HG03565 (cell line): ENCODE measurements at regions not wholly inside any gene's neighbourhood (a gene's known extent, or its start where the extent isn't known, plus 50 kb on each side); places are given as distances from the start of the nearest gene placed in this dataset.

Experiments used
- ATAC-seq: cut with Tn5 transposase; IDR thresholded peaks from one replicate; pipeline ENCODE4 v1.9.1; 2021; ENCODE audit warnings: mild to moderate bottlenecking, moderate library complexity; ENCODE audit not compliant: unreplicated experiment

DNA sequence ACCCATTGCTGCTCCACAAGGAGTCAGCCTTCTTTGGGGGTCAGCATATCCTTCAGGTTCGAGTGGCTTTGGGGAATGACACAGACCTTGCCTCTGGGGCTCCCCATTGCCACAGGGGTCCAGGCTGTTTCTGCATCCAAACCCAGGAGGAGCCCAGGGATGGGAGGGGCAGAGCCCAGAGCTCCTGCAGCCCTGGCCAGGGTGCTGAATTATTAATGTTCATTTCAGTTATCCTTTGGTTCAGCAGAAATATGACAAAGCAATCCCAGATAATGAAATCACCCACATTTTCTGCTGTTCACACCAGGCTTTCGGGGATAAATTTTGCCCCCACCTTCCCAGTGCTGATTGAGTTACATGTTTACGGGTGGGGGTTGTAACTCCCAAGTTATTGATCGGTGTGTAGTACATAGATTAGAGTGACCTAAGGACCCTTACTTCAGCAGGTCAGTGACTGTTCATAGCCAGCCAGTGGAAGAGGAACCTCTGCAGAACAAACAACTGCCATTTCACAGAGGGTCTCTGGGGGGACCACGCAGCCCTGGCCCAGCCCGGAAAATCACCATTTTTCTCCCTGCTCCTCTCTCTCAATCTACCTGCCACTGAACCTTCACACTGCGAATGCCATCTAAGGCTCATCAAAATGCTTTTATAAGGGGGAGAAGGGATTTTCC is 240.3 kb upstream of the N4BP1 start:
- no peak for ATAC-seq

DNA sequence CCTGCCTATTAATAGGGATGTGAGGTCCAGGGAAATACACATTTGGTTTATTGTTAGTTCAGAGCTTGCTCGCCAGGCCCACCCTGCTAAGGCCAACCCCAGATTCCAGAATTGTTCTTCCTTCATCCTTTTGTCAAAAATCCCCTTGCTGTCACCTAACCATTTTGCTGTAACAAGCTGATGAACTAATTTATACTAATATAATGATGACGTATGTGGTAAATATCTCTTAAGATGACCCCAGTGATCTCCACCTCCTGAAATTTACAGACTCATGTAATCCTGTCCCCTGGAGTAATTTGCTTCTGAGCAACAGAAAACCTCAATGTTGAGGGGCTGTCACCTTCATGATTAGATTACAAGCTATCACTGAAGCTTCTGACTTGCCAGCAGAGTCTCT is 236.3 kb upstream of the N4BP1 start:
- no peak for ATAC-seq

DNA sequence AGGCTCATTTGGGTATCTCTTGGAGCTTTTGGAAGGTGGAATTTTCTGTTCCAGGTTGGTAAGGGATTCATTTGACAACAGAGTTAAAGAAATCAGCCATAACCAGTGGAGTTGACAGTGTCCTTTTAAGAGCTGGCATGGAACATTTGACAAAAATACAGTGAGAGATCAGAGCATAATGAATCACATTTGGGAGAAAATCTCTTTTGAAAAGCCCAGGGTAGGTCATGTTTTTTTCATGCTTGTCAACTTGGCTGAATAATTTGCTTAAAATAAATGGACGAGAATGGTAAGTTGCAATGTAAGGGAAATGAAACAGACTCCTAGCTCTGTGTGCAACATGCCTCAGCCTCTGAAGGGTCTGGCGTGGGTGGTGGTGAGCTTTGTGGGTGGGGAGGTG is 235.3 kb upstream of the N4BP1 start:
- ATAC-seq = no peak

DNA sequence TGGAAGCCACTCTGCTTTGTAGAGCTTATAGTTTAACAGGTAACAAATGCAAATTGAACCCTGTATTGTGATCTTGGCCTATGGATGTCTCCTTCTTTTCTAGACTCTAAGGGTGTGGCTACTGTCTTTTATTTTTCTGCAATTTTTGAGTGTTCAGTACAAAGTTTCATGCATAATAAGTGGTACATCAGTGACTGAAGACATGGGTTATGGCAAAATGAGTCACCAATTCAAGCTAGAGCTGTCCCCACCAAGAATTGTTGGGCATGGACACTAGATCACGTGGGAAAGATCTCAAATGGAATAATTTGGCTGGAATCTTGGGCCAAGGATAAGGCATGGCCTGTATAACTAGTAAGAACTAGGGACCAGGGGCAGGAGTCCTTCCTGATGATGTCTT is 228.4 kb upstream of the N4BP1 start:
- ATAC-seq = no peak

DNA sequence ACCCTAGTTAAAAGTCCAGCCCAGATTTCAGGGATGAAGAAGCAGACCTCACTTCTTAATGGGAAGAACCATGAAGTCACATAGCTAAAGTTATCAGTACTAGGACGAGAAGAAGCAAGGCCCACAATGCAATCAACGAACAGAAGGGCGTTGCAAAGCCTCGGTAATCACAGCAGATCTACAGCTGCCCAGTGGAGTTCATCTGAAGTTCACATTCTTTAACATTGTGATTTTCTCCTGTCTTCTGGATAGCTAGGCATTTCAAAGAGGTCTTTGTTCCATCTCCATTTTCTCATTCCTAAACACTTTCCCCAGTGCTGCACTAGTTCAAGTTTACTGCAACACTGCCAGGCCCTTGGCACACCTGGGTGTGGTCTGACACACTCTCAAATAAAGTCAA is 226.7 kb upstream of the N4BP1 start:
- ATAC-seq = no peak

DNA sequence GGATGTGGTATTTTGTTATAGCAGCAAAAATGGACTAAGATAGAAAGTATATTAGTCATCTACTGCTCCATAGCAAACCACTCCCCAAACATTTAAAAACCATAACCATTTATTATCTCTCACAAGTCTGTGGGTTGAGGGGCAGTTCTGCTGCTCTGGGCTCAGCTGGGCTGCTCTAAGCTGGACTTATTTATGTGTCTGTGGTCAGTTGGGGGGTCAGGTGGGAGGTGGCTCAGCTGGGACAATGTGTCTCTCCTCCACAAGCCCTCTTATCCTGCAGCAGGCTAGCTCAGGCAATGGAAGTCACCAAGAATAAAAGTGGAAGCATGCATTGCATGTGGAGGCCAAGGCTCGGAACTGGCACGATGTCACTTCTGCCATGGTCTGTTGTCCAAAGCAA is 226.1 kb upstream of the N4BP1 start:
- no peak for ATAC-seq

DNA sequence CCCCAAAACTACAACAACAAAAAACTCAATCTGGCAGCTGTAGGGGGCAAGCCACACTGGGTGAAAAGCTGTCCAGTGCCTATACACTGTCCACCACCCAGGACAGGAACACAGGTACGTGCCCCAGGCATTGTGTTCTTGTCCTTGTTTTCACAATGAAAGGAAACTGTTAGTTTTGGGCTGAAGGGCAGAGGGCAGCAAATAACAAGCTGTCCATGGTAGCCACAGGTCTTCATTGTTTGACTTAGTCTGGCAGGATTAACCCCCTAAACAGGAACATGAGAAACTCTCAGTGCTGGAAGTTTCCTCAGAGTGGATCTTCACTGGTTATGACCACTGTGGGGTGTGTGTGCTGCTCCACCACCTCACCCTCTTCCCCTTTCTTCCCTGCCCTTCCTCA is 224.6 kb upstream of the N4BP1 start:
- no peak for ATAC-seq

DNA sequence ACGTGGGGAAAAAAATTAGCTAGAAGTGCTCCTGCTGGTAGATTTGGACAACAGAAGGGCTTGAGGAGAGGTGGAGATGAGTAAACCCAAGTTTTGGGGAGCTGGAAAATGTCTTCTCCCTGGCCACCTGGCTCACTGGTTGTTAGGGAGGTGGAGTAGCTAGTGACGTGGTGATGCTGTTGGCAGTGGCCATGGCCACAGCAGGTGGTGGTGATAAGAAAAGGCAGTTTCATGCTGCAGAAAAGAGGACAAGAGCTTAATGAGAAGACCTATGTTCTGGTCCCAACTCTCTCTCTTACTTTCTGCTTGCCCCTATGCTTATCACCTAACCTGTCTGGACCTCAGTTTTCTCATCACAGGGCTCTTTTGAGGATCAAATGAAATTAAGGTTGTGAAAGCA is 223.5 kb upstream of the N4BP1 start:
- ATAC-seq = no peak

DNA sequence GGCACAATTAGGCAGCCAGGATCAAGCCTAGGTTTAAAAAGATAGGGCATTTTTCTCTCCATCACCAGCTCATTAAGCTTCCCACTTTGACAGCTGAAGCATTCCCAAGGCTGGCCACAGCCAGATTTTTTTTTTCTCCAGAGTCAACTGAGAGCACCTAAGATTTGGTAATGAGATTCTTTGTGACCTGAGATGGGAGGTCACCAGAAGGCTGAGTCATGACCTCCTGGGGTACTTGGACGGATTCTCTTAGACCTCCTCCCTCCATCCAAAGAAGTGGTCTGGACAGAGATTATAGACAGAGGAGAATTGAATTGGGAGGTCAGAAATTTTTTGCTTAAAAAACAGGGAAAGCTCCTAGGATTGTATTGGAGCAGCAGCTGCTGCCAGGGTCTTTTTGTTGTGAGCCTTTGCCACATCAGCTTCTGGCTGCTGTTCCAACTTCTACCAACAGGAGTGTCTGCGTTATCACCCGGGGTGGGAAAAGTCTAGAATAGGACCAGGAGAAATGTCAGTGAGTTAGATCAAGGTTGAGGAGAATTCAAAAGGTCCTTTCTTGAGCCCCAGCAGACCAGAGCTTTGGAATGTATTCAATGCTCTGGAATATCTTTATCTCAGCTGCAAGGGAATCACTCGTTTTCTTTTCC is 221.2 kb upstream of the N4BP1 start:
- ATAC-seq = no peak

DNA sequence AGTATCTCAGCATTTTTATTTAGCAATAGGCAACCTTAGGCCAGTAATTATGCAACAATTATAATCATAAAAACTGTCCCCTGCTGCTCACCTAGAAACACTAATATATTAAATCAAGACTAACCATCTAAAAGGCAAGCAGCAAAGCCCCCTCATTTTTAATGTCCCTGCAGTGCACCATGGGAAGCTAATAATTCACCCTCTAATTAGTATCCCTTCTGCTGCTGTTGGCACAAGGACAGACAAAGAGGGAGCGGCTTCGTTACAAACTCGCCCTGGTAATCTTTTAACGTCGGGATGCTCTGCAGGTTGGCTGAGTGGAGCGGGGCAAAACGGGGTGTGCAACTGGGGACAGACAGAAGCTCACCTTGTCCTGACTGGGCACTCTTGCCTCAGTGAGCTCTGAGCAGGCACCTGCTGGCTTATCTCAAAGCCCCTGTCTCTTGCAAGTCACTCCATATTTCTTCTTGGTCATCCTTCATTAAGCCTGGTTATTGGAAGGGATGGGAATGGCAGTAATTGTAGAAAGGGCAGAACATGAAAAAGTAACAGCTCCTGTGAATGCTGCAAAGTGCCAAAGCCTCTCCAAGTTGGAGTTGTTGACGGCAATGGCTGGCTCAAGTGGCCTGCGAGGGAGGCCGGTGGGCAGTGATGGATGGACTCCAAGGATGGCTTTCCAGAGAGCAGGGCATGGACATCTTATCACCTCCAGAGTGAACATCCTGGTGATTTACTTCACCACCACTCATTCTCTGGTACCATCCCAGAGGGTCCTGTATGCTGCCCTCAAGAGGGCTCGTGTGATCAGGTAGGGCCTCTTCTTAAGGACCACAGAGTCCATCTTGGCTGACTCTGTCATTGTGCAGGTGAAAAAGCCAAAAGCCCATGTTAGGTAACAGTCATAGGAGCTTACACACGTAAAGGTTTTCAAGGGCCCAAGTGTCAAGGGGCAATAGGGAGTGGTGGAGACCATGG is 219.6 kb upstream of the N4BP1 start:
- ATAC-seq = no peak

DNA sequence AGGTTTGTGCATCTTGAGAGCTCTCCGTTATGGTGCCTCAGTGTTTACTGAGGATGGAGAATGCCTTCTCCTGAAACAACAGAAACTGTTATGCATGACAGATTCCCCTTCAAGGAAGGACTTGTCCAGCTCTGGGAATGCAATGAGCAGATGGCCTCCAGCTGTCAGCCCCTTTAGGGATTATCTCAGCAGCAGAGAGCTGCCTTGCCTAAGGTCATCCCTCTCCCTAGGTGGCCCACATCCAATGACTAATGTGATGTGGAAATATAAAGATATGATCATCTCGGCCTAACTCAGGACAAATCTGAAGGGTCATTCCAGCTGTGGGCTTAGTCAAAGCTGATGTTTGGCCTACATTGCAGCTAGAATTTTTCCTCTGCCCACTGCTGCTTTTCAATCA is 214.3 kb upstream of the N4BP1 start:
- no peak for ATAC-seq

DNA sequence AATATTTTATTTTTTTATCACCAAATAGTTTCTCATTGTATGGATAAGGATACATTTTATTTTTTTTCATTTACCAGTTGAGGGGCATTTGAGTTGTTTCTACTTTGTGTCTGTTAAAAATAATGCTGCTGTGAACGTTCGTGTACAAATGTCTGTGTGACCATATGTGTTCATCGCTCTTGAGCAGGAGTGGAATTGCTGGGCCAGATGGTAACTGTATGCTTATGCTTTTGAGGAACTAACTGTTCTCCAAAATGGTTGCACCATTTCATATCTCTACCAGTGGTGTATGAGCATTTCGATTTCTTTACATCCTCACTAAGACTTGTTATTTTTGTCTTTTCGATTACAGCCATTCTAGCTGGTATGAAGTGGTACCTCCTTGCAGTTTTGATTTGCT is 212.5 kb upstream of the N4BP1 start:
- no peak for ATAC-seq

DNA sequence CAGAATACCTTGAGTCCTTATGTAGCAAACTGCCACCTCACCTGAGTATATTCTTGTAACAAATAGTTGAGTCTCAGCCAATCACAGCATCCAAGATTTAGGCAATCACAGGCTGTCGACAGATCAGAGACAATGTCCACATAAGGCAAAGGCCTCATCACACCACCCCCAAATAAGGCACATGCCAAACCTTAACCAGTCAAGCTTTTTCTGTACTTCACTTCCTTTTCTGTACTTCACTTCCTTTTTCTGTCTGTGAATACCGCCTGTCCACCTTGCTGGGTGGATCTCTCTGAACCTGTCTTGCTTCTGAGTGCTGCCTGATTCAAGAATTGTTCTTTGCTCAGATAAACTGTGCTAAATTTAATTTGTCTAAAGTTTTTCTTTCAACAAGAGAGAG is 210.4 kb upstream of the N4BP1 start:
- ATAC-seq = no peak

DNA sequence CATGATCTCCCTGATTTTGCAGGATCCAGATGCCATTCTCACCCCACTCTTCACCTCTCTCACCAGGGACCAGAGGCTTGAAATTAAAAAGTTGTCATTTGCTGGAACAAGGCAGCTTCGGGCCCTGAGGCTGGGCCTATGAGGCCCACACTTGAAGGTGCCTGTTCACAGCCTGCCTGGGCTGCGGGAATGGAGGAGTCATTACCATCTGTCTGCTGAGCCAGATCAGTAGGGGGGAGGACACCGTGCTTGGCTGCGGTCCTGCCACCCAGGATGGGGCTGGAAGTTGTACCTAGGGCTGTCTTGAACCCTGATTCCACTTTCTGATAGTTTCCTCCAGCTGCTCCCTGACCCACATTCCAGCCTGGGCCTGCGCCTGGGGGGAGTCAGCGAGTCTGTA is 208.3 kb upstream of the N4BP1 start:
- ATAC-seq = no peak

DNA sequence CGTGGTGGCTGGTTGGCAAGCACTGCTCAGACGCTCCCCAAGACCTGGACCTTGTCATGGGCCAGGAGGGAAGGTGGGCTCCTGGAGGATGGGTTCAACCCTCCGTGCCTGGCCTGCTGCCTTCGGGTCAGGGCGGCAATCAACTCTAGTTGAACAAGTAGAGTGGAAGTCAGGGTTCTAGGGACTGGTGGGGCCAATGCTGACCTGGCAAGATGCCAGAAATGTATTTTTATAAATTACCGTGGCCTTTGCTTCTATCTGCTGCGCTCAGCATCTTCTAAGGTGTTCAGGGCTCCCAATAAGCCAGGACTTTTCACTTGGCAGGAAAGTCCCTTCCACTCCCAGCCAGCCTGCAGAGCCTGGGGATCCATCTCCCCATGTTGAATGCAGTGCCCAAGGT is 207.1 kb upstream of the N4BP1 start:
- ATAC-seq = no peak

DNA sequence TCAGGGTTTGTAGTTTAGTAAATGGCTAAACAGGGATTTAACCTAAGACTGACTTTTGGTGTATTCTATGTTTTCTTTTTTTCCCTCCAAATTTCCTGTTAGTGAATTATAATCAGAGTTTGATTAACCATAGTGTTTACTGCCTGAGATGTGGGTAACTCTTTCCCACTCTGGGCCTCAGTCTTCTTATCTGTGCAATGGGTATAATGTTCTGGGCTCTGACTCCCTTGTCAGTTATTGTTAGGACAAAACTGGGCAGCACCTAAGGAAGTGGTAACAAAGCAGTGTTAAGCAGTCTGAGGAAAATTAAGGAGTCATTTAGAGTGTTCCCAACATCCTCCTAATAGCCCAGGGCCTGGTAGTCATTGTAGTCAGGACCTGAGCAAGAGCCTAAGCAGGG is 206.4 kb upstream of the N4BP1 start:
- ATAC-seq = no peak

DNA sequence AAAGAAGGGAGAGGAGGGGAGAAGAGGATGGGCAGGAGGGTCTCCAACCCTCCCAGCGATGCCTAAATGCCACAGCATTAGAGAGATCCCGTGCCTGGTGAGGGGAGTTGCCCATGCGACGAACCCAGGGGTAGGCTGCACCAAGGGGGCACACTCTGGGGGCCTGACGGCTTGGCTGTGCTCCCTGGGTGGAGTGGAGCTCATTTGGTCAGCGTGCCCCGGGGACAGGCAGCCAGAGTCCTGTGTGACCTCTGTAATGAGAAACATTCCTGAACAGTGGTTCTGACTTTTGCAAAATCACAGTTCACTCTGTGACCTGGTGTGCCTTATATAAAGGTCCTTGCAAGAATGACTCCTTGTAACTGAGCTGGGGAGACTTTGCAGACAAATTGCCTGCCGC is 205.0 kb upstream of the N4BP1 start:
- no peak for ATAC-seq

DNA sequence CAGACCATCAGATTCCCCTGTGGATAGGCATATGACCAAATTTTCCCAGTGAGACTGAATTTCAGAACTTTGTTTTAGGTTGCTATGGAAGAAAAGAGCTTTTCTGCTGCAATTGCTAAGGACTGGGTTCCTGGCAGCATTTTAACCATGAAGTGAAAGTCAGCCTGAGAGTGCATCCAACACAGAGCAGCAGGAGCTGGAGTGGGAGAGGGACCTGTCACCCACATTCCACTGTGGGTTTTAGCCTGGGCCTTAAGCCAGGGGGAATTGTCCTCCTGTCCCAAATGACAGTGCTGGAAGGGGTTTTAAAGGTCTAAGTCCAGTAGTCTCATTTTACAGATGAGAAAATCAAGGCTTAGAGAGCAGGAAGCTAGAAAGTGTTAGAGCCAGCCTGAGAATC is 203.5 kb upstream of the N4BP1 start:
- ATAC-seq = no peak

DNA sequence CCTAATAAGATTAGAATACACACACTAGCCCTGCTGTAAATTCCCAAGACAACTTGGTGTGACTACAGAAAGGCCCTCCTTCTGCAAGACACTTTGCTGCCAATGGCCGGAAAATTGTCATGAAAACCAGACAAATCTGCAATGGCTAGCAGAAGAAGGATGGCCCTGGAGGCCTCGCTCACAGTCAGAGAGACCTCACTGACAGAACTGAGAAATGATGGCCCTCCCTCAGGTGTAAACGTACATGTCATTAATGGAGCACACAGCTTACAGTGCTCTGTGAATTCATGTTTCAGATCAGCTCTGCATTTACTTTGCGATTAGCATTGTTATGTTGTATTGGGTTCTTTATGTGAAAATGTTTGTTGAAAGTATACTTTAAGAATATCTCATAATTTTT is 202.9 kb upstream of the N4BP1 start:
- no peak for ATAC-seq

DNA sequence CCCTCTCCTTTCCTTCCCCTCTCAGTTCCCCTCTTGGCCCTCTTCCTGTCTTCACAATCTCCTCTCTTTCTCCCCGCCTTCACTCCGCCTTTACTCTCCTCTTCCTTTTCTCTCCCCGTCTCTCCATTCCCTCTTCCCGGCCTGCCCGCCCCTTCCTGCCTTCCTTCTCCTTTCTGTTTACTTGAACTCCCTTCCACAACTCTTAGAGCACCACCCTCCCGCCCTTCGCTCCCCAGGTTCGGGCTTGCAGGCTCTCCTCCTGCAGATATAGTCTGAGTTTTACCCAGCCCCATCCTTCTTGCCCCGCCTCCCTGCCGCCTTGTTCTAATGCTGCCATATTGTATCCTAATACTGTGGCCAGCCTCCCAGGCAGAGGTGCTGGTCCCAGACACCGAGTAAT is 201.5 kb upstream of the N4BP1 start:
- ATAC-seq = no peak

DNA sequence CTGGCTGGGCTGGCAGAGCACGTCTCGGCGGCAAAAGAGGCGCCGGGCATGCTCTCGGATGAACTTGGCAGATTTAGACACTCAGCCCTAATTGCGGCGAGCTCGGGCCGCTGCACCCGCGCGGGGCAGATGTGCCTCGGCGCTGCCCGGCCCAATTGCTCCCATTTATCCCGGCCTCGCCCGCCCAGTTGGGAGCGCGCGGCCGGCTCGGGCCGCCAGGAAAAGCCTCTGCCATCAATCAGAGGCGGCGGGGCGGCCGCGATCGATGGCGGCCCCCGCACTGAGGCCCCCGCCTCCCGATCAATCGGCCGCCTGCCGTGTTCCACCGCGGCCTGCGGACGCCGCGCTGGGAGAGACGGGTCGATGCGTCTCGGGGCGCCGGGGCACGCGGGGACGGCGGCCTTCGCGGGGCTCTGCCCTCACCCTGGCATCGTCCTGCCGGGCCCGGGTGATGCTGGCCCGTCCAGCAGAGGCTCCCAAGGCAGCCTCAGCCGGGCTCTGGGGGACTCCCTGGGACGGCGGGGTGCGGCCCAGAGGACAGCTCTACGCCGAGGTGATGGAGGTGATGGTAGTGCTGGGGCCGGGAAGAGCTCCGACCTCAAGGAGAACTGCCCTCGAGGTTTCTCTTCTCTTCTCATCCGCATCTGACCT is 200.9 kb upstream of the N4BP1 start:
- ATAC-seq = no peak

DNA sequence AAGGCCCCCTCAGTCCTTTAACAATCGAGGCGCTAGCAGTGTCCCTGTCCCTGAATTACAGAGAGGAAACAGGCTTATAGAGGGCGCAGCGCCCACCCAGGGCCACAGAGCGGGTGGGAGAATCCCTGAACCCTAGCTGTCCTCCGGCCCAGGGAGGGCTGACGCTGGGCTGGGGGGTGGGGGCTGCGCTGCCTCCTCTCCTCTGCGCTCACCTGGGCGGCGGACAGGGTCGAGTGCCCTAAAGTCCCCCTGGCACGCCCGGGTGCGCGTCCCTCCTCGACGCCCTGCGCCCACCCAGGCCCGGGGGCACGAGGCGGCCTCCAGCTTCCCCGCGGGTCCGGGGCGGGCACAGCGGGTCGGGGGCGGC is 200.4 kb upstream of the N4BP1 start:
- no peak for ATAC-seq
